Uterus (tissue), 3 donors: ENCODE measurements at regions not wholly inside any gene's neighbourhood (a gene's known extent, or its start where the extent isn't known, plus 50 kb on each side); places are given as distances from the start of the nearest gene placed in this dataset.

Source experiments
- DNase-seq, 2 donors: peaks; one replicate each; pipeline ENCODE4 v3.0.0-alpha.2; 2019 to 2020
- H3K27ac ChIP-seq, 2 donors: fragments of 200-600 bp; sonication (generic); 1 replicate in 1 of 2; 2 replicates in 1 of 2; pipeline ENCODE4 v1.5.1; 2016 to 2018
- H3K27me3 ChIP-seq, 2 donors: fragments of 200-600 bp; sonication (generic); one replicate each; pipeline ENCODE4 v1.5.1; 2018 to 2019; ENCODE audit warnings: control low read depth in 1 of 2
- H3K36me3 ChIP-seq, 2 donors: fragments of 200-600 bp; sonication (generic); one replicate each; pipeline ENCODE4 v1.5.1; 2019; ENCODE audit warnings: control low read depth in 1 of 2
- H3K4me1 ChIP-seq, 2 donors: fragments of 200-600 bp; sonication (generic); one replicate each; pipeline ENCODE4 v1.5.1; 2018 to 2019; ENCODE audit warnings: control low read depth in 1 of 2
- H3K4me3 ChIP-seq, 2 donors: fragments of 200-600 bp; sonication (generic); 1 replicate in 1 of 2; 2 replicates in 1 of 2; pipeline ENCODE4 v1.5.1; 2018 to 2019; ENCODE audit warnings: mild to moderate bottlenecking in 1 of 2
- H3K9me3 ChIP-seq, 2 donors: fragments of 200-600 bp; sonication (generic); one replicate each; pipeline ENCODE4 v1.5.1; 2019; ENCODE audit warnings: control low read depth in 1 of 2
- POLR2A ChIP-seq, 2 donors: fragments of 450-650 bp; IDR thresholded peaks; one replicate each; pipeline ENCODE4 v1.6.1; 2016; ENCODE audit warnings: antibody characterized with exemption in 2 of 2, mild to moderate bottlenecking in 1 of 2, moderate library complexity in 1 of 2
- intact Hi-C: fragments of 100-400 bp; cut with DNase I; formaldehyde crosslinking; loops from one replicate; pipeline ENCODE4 v1.15.1; 2023; ENCODE audit warnings: low total_unique reads
- TF ChIP-seq, protein P1 (sequence below), 4 experiments: fragments of 200-600 bp in 2 of 4; fragments of 450-650 bp in 2 of 4; sonication (generic) in 2 of 4; IDR thresholded peaks; one replicate each; pipeline ENCODE4 v1.5.1; 2016 to 2019; ENCODE audit warnings: antibody characterized with exemption in 4 of 4, mild to moderate bottlenecking in 2 of 4, moderate library complexity in 1 of 4
- donor health status: DM: yes; HTN: yes; CAD: no.

DNA sequence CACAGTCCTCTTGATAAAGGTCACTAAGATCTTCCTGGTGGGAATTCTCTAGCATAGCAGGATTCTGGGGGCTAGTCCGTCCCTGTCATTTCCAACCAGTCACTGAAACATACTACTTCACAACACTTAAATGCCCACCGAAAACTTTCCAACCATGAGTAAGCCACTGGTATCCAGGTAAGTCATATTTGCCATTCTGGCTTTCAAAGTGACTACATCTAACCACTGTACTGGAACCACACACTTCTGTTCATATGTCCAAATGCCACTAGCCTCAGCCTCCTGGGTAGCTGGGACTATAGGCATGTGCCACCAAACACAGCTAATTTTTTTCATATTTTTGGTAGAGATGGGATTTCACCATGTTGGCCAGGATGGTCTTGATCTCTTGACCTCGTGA, 64.3 kb upstream of the VANGL1 start:
- H3K4me1 ChIP-seq, result no peaks in the 10 kb centered on the region
- H3K9me3 ChIP-seq, result no peaks in the 10 kb centered on the region
- no peak for TF ChIP-seq POLR2A (IDR thresholded peaks at IDR 0.05)
- TF ChIP-seq, protein P1, sequence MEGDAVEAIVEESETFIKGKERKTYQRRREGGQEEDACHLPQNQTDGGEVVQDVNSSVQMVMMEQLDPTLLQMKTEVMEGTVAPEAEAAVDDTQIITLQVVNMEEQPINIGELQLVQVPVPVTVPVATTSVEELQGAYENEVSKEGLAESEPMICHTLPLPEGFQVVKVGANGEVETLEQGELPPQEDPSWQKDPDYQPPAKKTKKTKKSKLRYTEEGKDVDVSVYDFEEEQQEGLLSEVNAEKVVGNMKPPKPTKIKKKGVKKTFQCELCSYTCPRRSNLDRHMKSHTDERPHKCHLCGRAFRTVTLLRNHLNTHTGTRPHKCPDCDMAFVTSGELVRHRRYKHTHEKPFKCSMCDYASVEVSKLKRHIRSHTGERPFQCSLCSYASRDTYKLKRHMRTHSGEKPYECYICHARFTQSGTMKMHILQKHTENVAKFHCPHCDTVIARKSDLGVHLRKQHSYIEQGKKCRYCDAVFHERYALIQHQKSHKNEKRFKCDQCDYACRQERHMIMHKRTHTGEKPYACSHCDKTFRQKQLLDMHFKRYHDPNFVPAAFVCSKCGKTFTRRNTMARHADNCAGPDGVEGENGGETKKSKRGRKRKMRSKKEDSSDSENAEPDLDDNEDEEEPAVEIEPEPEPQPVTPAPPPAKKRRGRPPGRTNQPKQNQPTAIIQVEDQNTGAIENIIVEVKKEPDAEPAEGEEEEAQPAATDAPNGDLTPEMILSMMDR (IDR thresholded peaks at IDR 0.05), result no peak
- H3K4me3 ChIP-seq, result no peak overlapping the region
- no peak overlapping the region for H3K27ac ChIP-seq
- no peaks in the 10 kb centered on the region for H3K27me3 ChIP-seq
- no peak for DNase-seq
- H3K36me3 ChIP-seq, result no peaks in the 10 kb centered on the region
- intact Hi-C loops, result no loop called here

DNA sequence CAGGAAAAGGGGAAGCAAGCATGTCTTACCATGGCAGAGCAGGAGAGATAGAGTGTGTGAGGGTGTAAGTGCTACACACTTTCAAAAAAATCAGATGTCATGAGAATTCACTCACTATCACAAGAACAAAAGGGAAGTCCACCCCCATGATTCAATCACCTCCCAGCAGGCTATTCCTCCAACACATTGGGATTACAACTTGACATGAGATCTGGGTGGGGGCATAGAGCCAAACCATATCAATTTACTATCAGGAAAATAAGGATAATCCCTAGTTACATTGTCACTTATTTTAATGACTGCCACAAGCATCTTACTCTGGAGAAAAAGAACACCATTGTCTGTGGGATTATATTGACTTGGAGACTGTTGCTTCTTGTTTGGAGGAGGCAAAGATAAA, 66.1 kb upstream of the VANGL1 start:
- intact Hi-C loops, result no loop called here
- no peaks in the 10 kb centered on the region for H3K4me1 ChIP-seq
- no peak for TF ChIP-seq POLR2A (IDR thresholded peaks at IDR 0.05)
- TF ChIP-seq, protein P1 (IDR thresholded peaks at IDR 0.05), result no peak

DNA sequence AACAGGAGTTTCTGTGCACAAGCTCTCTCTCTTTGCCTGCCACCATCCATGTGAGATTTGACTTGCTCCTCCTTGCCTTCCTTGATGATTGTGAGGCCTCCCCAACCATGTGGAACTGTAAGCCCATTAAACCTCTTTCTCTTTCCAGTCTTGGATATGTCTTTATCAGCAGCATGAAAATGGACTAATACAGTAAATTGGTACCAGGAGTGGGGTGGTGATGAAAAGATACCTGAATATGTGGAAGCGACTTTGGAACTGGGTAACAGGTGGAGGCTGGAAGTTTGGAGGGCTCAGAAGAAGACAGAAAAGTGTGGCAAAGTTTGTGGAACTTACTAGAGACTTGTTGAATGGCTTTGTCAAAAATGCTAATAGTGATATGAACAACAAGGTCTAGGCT, 69.1 kb upstream of the VANGL1 start:
- Histone ChIP-seq H3K27me3 (no peaks in the 10 kb centered on the region), H3K36me3 (no peaks in the 10 kb centered on the region), H3K27ac (no peak overlapping the region), H3K4me3 (no peak overlapping the region), H3K4me1 (no peaks in the 10 kb centered on the region), H3K9me3 (no peaks in the 10 kb centered on the region)
- intact Hi-C loops, result no loop called here
- TF ChIP-seq POLR2A (IDR thresholded peaks at IDR 0.05), result no peak
- TF ChIP-seq, protein P1 (IDR thresholded peaks at IDR 0.05), result no peak
- DNase-seq, result no peak

More for the DNA sequence above, 66.1 kb upstream of the VANGL1 start:
- no peak for DNase-seq
- H3K9me3 ChIP-seq, result no peaks in the 10 kb centered on the region
- no peak overlapping the region for H3K4me3 ChIP-seq
- no peaks in the 10 kb centered on the region for H3K27me3 ChIP-seq
- H3K36me3 ChIP-seq, result no peaks in the 10 kb centered on the region
- H3K27ac ChIP-seq, result no peak overlapping the region

DNA sequence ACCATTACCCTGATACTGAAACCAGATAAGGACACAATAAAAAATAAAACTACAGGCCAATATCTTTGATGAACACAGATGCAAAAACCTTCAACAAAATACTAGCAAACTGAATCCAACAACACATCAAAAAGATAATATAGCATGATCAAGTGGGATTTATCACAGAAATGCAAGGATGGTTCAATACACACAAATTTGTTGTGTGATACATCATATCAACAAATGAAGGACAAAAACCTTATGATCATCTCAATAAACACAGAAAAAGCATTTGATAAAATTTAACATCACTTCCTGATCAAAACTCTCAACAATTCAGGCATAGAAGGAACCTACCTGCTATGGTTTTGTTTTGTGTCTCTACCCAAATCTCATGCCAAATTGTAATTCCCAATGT, 74.3 kb upstream of the VANGL1 start:
- no peak overlapping the region for H3K4me3 ChIP-seq

DNA sequence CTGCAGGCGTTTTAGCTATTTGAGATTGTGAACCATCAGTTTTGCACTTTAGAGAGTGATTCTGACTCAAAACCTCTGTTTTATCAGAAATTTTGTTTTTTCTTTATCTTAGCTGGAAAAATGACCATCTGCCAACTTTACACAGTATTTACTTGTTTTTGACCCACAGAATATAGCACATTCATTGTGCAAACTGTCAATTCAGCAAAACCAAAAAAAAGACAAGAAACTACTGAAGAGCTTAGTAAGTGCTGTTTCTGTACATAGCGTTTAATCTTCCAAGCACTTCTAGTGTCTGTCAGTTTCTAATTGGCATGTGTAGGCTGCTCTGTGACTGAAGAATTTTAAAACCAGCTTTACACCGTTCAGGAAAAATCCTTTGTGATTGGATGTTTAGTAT, 76.0 kb upstream of the VANGL1 start:
- no peaks in the 10 kb centered on the region for H3K36me3 ChIP-seq
- no peak for TF ChIP-seq POLR2A (IDR thresholded peaks at IDR 0.05)
- TF ChIP-seq, protein P1 (IDR thresholded peaks at IDR 0.05), result no peak
- no peak overlapping the region for H3K27ac ChIP-seq
- peaks cover 0 to 7% of the 10 kb centered on the region in 2 donors for H3K27me3 ChIP-seq
- H3K4me3 ChIP-seq, result no peak overlapping the region
- intact Hi-C loops, result no loop called here
- H3K9me3 ChIP-seq, result peaks cover 0 to 4% of the 10 kb centered on the region in 2 donors
- no peak for DNase-seq
- H3K4me1 ChIP-seq, result no peaks in the 10 kb centered on the region

More for the DNA sequence above, 74.3 kb upstream of the VANGL1 start:
- TF ChIP-seq, protein P1 (IDR thresholded peaks at IDR 0.05), result no peak
- TF ChIP-seq POLR2A (IDR thresholded peaks at IDR 0.05), result no peak
- intact Hi-C loops, result no loop called here
- H3K27ac ChIP-seq, result no peak overlapping the region
- H3K27me3 ChIP-seq, result peaks cover 0 to 7% of the 10 kb centered on the region in 2 donors
- no peaks in the 10 kb centered on the region for H3K36me3 ChIP-seq
- DNase-seq, result no peak
- H3K4me1 ChIP-seq, result no peaks in the 10 kb centered on the region
- peaks cover 0 to 4% of the 10 kb centered on the region in 2 donors for H3K9me3 ChIP-seq
